ENCODE measurements at regions not wholly inside any gene's neighbourhood (a gene's known extent, or its start where the extent isn't known, plus 50 kb on each side); places are given as distances from the start of the nearest gene placed in this dataset.

- intact Hi-C loops (cut with micrococcal nuclease): no loop called here
- H3K4me3 Mint-ChIP-seq: no peak overlapping the region
- H3K27me3 Mint-ChIP-seq: peaks cover 32% of the 10 kb centered on the region
- H3K27ac Mint-ChIP-seq: no peak overlapping the region
- peaks cover 5% of the 10 kb centered on the region for H3K4me1 Mint-ChIP-seq (ENCODE audit: low read depth)
- no peaks in the 10 kb centered on the region for H3K9me3 Mint-ChIP-seq
- no peaks in the 10 kb centered on the region for H3K36me3 Mint-ChIP-seq (ENCODE audit: low read depth)
Measured at GRCh38 chr1:30648408-30649000, 74.9 kb downstream of the MATN1 start.

GRCh38 chr1:30645807-30646206 is 77.6 kb downstream of the MATN1 start:
- H3K4me1 Mint-ChIP-seq (ENCODE audit: low read depth): peaks cover 5% of the 10 kb centered on the region
- no peaks in the 10 kb centered on the region for H3K36me3 Mint-ChIP-seq (ENCODE audit: low read depth)
- intact Hi-C loops (cut with micrococcal nuclease): no loop called here
- peaks cover 31% of the 10 kb centered on the region for H3K27me3 Mint-ChIP-seq
- H3K4me3 Mint-ChIP-seq: no peak overlapping the region
- no peaks in the 10 kb centered on the region for H3K9me3 Mint-ChIP-seq
- H3K27ac Mint-ChIP-seq: no peak overlapping the region

GRCh38 chr1:30642391-30643120 is 80.8 kb downstream of the MATN1 start:
- H3K9me3 Mint-ChIP-seq: no peaks in the 10 kb centered on the region
- no peaks in the 10 kb centered on the region for H3K36me3 Mint-ChIP-seq (ENCODE audit: low read depth)
- H3K4me1 Mint-ChIP-seq (ENCODE audit: low read depth): no peaks in the 10 kb centered on the region
- H3K27ac Mint-ChIP-seq: no peak overlapping the region
- H3K4me3 Mint-ChIP-seq: no peak overlapping the region
- H3K27me3 Mint-ChIP-seq: peaks cover 17% of the 10 kb centered on the region
- intact Hi-C loops (cut with micrococcal nuclease): no loop called here

- no peak overlapping the region for H3K27ac Mint-ChIP-seq
- no peaks in the 10 kb centered on the region for H3K4me1 Mint-ChIP-seq (ENCODE audit: low read depth)
- H3K4me3 Mint-ChIP-seq: no peak overlapping the region
- H3K27me3 Mint-ChIP-seq: peaks cover 17% of the 10 kb centered on the region
- H3K9me3 Mint-ChIP-seq: no peaks in the 10 kb centered on the region
- intact Hi-C loops (cut with micrococcal nuclease): no loop called here
- no peaks in the 10 kb centered on the region for H3K36me3 Mint-ChIP-seq (ENCODE audit: low read depth)
Measured at GRCh38 chr1:30641572-30642353, 81.6 kb downstream of the MATN1 start.

GRCh38 chr1:30639881-30640452 is 83.4 kb downstream of the MATN1 start:
- Mint-ChIP-seq H3K4me3 (no peak overlapping the region), H3K27ac (no peak overlapping the region), H3K9me3 (no peaks in the 10 kb centered on the region), H3K36me3 (ENCODE audit: low read depth) (no peaks in the 10 kb centered on the region), H3K4me1 (ENCODE audit: low read depth) (no peaks in the 10 kb centered on the region), H3K27me3 (peaks cover 10% of the 10 kb centered on the region)
- intact Hi-C loops (cut with micrococcal nuclease): no loop called here

- intact Hi-C loops (cut with micrococcal nuclease): no loop called here
- H3K36me3 Mint-ChIP-seq (ENCODE audit: low read depth): no peaks in the 10 kb centered on the region
- H3K27me3 Mint-ChIP-seq: peaks cover 5% of the 10 kb centered on the region
- no peaks in the 10 kb centered on the region for H3K4me1 Mint-ChIP-seq (ENCODE audit: low read depth)
- no peak overlapping the region for H3K4me3 Mint-ChIP-seq
- H3K27ac Mint-ChIP-seq: no peak overlapping the region
- H3K9me3 Mint-ChIP-seq: no peaks in the 10 kb centered on the region
Measured at GRCh38 chr1:30638811-30639210, 84.6 kb downstream of the MATN1 start.

- Mint-ChIP-seq H3K9me3 (no peaks in the 10 kb centered on the region), H3K36me3 (ENCODE audit: low read depth) (no peaks in the 10 kb centered on the region), H3K27me3 (peaks cover 5% of the 10 kb centered on the region), H3K4me3 (no peak overlapping the region), H3K4me1 (ENCODE audit: low read depth) (no peaks in the 10 kb centered on the region), H3K27ac (no peak overlapping the region)
- intact Hi-C loops (cut with micrococcal nuclease): no loop called here
Measured at GRCh38 chr1:30638086-30638485, 85.3 kb downstream of the MATN1 start.

GRCh38 chr1:30637183-30637980 is 86.0 kb downstream of the MATN1 start:
- no peaks in the 10 kb centered on the region for H3K9me3 Mint-ChIP-seq
- intact Hi-C loops (cut with micrococcal nuclease): no loop called here
- no peak overlapping the region for H3K27ac Mint-ChIP-seq
- H3K4me3 Mint-ChIP-seq: no peak overlapping the region
- peaks cover 4% of the 10 kb centered on the region for H3K27me3 Mint-ChIP-seq
- no peaks in the 10 kb centered on the region for H3K36me3 Mint-ChIP-seq (ENCODE audit: low read depth)
- H3K4me1 Mint-ChIP-seq (ENCODE audit: low read depth): no peaks in the 10 kb centered on the region

- Mint-ChIP-seq H3K4me3 (no peak overlapping the region), H3K27me3 (peaks cover 3% of the 10 kb centered on the region), H3K27ac (no peak overlapping the region), H3K4me1 (ENCODE audit: low read depth) (no peaks in the 10 kb centered on the region), H3K9me3 (no peaks in the 10 kb centered on the region), H3K36me3 (ENCODE audit: low read depth) (no peaks in the 10 kb centered on the region)
- intact Hi-C loops (cut with micrococcal nuclease): no loop called here
Measured at GRCh38 chr1:30636621-30637020, 86.8 kb downstream of the MATN1 start.

- Mint-ChIP-seq H3K27me3 (no peaks in the 10 kb centered on the region), H3K27ac (no peak overlapping the region)
Measured at GRCh38 chr1:30635391-30635975, 87.9 kb downstream of the MATN1 start.

GRCh38 chr1:30634507-30634906 is 88.9 kb downstream of the MATN1 start:
- intact Hi-C loops (cut with micrococcal nuclease): no loop called here
- no peaks in the 10 kb centered on the region for H3K36me3 Mint-ChIP-seq (ENCODE audit: low read depth)
- H3K4me1 Mint-ChIP-seq (ENCODE audit: low read depth): no peaks in the 10 kb centered on the region
- H3K27me3 Mint-ChIP-seq: no peaks in the 10 kb centered on the region
- no peak overlapping the region for H3K4me3 Mint-ChIP-seq
- no peak overlapping the region for H3K27ac Mint-ChIP-seq
- no peaks in the 10 kb centered on the region for H3K9me3 Mint-ChIP-seq

More at GRCh38 chr1:30635391-30635975, 87.9 kb downstream of the MATN1 start:
- Mint-ChIP-seq H3K4me1 (ENCODE audit: low read depth) (no peaks in the 10 kb centered on the region), H3K36me3 (ENCODE audit: low read depth) (no peaks in the 10 kb centered on the region), H3K9me3 (no peaks in the 10 kb centered on the region), H3K4me3 (no peak overlapping the region)
- intact Hi-C loops (cut with micrococcal nuclease): no loop called here

- Mint-ChIP-seq H3K27me3 (no peaks in the 10 kb centered on the region), H3K36me3 (ENCODE audit: low read depth) (no peaks in the 10 kb centered on the region), H3K4me3 (no peak overlapping the region), H3K9me3 (no peaks in the 10 kb centered on the region), H3K4me1 (ENCODE audit: low read depth) (no peaks in the 10 kb centered on the region), H3K27ac (no peak overlapping the region)
- intact Hi-C loops (cut with micrococcal nuclease): no loop called here
Measured at GRCh38 chr1:30633294-30633693, 90.1 kb downstream of the MATN1 start.

GRCh38 chr1:30632481-30632880 is 90.9 kb downstream of the MATN1 start:
- Mint-ChIP-seq H3K36me3 (ENCODE audit: low read depth) (no peaks in the 10 kb centered on the region), H3K27ac (no peak overlapping the region), H3K9me3 (peaks cover 8% of the 10 kb centered on the region), H3K27me3 (no peaks in the 10 kb centered on the region), H3K4me1 (ENCODE audit: low read depth) (no peaks in the 10 kb centered on the region), H3K4me3 (no peak overlapping the region)
- intact Hi-C loops (cut with micrococcal nuclease): no loop called here

Data from dendritic cell treated with granulocyte-macrophage colony-stimulating factor and Interleukin-4, amounts not matched to agents 40 ng/mL and 50 ng/mL, for 4 days (primary cell).